Sigmoid colon (tissue), 3 donors: ENCODE measurements at regions not wholly inside any gene's neighbourhood (a gene's known extent, or its start where the extent isn't known, plus 50 kb on each side); places are given as distances from the start of the nearest gene placed in this dataset.

Source experiments
- POLR2A ChIP-seq, 2 donors: fragments of 450-650 bp; IDR thresholded peaks; one replicate each; pipeline ENCODE4 v1.6.1; 2016; ENCODE audit warnings: antibody characterized with exemption in 2 of 2, mild to moderate bottlenecking in 2 of 2, moderate library complexity in 2 of 2
- TF ChIP-seq, protein P1 (sequence below), 4 experiments: fragments of 450-650 bp in 3 of 4; fragments of 200-600 bp in 1 of 4; IDR thresholded peaks; one replicate each; pipeline ENCODE4 v1.5.1; 2016 to 2019; ENCODE audit warnings: antibody characterized with exemption in 4 of 4, mild to moderate bottlenecking in 3 of 4, moderate library complexity in 2 of 4

GRCh38 chr14:66111891-66112290 is 374.3 kb upstream of the CCDC196 start:
- TF ChIP-seq, protein P1, sequence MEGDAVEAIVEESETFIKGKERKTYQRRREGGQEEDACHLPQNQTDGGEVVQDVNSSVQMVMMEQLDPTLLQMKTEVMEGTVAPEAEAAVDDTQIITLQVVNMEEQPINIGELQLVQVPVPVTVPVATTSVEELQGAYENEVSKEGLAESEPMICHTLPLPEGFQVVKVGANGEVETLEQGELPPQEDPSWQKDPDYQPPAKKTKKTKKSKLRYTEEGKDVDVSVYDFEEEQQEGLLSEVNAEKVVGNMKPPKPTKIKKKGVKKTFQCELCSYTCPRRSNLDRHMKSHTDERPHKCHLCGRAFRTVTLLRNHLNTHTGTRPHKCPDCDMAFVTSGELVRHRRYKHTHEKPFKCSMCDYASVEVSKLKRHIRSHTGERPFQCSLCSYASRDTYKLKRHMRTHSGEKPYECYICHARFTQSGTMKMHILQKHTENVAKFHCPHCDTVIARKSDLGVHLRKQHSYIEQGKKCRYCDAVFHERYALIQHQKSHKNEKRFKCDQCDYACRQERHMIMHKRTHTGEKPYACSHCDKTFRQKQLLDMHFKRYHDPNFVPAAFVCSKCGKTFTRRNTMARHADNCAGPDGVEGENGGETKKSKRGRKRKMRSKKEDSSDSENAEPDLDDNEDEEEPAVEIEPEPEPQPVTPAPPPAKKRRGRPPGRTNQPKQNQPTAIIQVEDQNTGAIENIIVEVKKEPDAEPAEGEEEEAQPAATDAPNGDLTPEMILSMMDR (IDR thresholded peaks at IDR 0.05) = no peak
- no peak for TF ChIP-seq POLR2A (IDR thresholded peaks at IDR 0.05)
